Suppressor macrophage treated with lipopolysaccharide for 4 hours (primary cell): ENCODE measurements at regions not wholly inside any gene's neighbourhood (a gene's known extent, or its start where the extent isn't known, plus 50 kb on each side); places are given as distances from the start of the nearest gene placed in this dataset.

Source experiments
- DNase-seq: peaks from one replicate; pipeline ENCODE4 v3.0.0-alpha.2; 2020

GRCh38 chr2:12391116-12391515 is 325.6 kb upstream of the TRIB2 start:
- DNase-seq = no peak

GRCh38 chr2:12396699-12397098 is 320.0 kb upstream of the TRIB2 start:
- DNase-seq = no peak

- DNase-seq = peak; percentile 38
Measured at GRCh38 chr2:12397854-12398253, 318.9 kb upstream of the TRIB2 start.

- DNase-seq = no peak
Measured at GRCh38 chr2:12399240-12399639, 317.5 kb upstream of the TRIB2 start.

GRCh38 chr2:12400543-12400942 is 316.2 kb upstream of the TRIB2 start:
- no peak for DNase-seq

- DNase-seq = no peak
Measured at GRCh38 chr2:12402440-12403139, 314.1 kb upstream of the TRIB2 start.

- no peak for DNase-seq
Measured at GRCh38 chr2:12404497-12404896, 312.2 kb upstream of the TRIB2 start.

- no peak for DNase-seq
Measured at GRCh38 chr2:12407160-12407559, 309.6 kb upstream of the TRIB2 start.

- peak; percentile 50 for DNase-seq
Measured at GRCh38 chr2:12412898-12413305, 303.8 kb upstream of the TRIB2 start.

- no peak for DNase-seq
Measured at GRCh38 chr2:12415536-12415935, 301.2 kb upstream of the TRIB2 start.

- DNase-seq = peak; percentile 34
Measured at GRCh38 chr2:12416600-12416999, 300.1 kb upstream of the TRIB2 start.

- no peak for DNase-seq
Measured at GRCh38 chr2:12417786-12418185, 298.9 kb upstream of the TRIB2 start.

GRCh38 chr2:12419803-12420202 is 296.9 kb upstream of the TRIB2 start:
- no peak for DNase-seq

GRCh38 chr2:12421046-12421445 is 295.7 kb upstream of the TRIB2 start:
- DNase-seq = no peak

- no peak for DNase-seq
Measured at GRCh38 chr2:12424219-12424618, 292.5 kb upstream of the TRIB2 start.

- DNase-seq = no peak
Measured at GRCh38 chr2:12424809-12425208, 291.9 kb upstream of the TRIB2 start.

GRCh38 chr2:12428324-12428723 is 288.4 kb upstream of the TRIB2 start:
- no peak for DNase-seq

- DNase-seq = no peak
Measured at GRCh38 chr2:12428786-12429185, 287.9 kb upstream of the TRIB2 start.

GRCh38 chr2:12429779-12430406 is 286.8 kb upstream of the TRIB2 start:
- peak; percentile 63 for DNase-seq

GRCh38 chr2:12430407-12431133 is 286.2 kb upstream of the TRIB2 start:
- peak; percentile 95 for DNase-seq

- DNase-seq = no peak
Measured at GRCh38 chr2:12432985-12433625, 283.6 kb upstream of the TRIB2 start.

- no peak for DNase-seq
Measured at GRCh38 chr2:12433626-12433990, 283.1 kb upstream of the TRIB2 start.

- no peak for DNase-seq
Measured at GRCh38 chr2:12434630-12435098, 282.1 kb upstream of the TRIB2 start.
